ENCODE measurements at regions not wholly inside any gene's neighbourhood (a gene's known extent, or its start where the extent isn't known, plus 50 kb on each side); places are given as distances from the start of the nearest gene placed in this dataset.
"Not testable (repeated sequence)": the region's sequence is repeated elsewhere in the genome, so short reads cannot be mapped to it uniquely, and the experiment has no call there.

DNA sequence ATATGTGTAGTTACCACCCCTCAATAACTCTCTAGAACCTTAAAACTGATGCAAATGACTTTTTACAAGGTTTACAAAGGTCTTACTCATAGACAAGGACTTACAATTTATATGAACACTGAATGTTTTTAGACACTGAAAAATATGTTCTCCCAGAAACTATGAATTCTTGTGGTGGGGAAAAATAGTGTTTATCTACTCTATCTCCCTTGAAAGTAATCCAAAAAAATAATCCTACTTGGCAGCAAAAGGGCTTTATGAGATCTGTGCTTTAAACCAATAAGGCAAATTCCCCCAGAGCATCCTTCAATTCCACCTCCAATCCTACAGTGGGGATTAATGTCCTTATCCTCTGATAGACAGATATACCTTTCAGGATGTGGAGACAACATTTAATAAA is 1984.1 kb upstream of the RAG2 start:
- H3K4me3 ChIP-seq (ENCODE audit: low read length) = no peak overlapping the region
- H3K4me1 ChIP-seq (ENCODE audit: insufficient read depth, low read length) = peaks cover 23% of the 10 kb centered on the region
- no peaks in the 10 kb centered on the region for H3K36me3 ChIP-seq (ENCODE audit: insufficient read depth, low read length)
- no peak overlapping the region for H3K27ac ChIP-seq (ENCODE audit: low read depth, low read length)
- no peaks in the 10 kb centered on the region for H3K27me3 ChIP-seq (ENCODE audit: insufficient read depth, low read length)
- H3K9ac ChIP-seq (ENCODE audit: low read depth, low read length) = no peak overlapping the region
- H3K9me3 ChIP-seq (ENCODE audit: insufficient read depth, low read depth, low read length) = peaks cover 16% of the 10 kb centered on the region

GRCh38 chr11:38577769-38578168 is 1979.7 kb upstream of the RAG2 start:
- H3K27ac ChIP-seq (ENCODE audit: low read depth, low read length) = no peak overlapping the region
- peaks cover 6% of the 10 kb centered on the region for H3K4me1 ChIP-seq (ENCODE audit: insufficient read depth, low read length)
- no peak overlapping the region for H3K4me3 ChIP-seq (ENCODE audit: low read length)
- H3K36me3 ChIP-seq (ENCODE audit: insufficient read depth, low read length) = no peaks in the 10 kb centered on the region
- no peak overlapping the region for H3K9ac ChIP-seq (ENCODE audit: low read depth, low read length)
- H3K27me3 ChIP-seq (ENCODE audit: insufficient read depth, low read length) = no peaks in the 10 kb centered on the region
- H3K9me3 ChIP-seq (ENCODE audit: insufficient read depth, low read depth, low read length) = peaks cover 24% of the 10 kb centered on the region

DNA sequence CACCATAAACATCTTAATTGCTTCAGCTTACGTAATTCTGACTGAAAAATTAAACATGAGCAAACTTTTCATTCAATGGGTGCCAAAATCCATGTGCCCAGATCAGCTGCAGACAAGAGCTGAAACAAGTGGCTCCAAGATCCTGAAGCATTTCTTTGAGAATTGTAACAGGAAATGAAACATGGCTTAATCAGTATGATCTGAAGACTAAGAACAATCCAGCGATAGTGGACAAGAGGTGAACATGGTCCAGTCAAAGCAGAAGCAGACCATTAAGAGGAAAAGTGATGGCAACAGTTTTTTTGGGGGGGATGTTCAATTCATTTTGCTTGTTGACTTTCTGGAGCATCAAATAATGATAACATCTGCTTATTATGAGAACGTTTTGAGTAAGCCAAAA is 1964.5 kb upstream of the RAG2 start:
- Histone ChIP-seq H3K4me3 (ENCODE audit: low read length) (no peak overlapping the region), H3K27ac (ENCODE audit: low read depth, low read length) (no peak overlapping the region), H3K9ac (ENCODE audit: low read depth, low read length) (no peak overlapping the region), H3K27me3 (ENCODE audit: insufficient read depth, low read length) (no peaks in the 10 kb centered on the region), H3K36me3 (ENCODE audit: insufficient read depth, low read length) (no peaks in the 10 kb centered on the region), H3K4me1 (ENCODE audit: insufficient read depth, low read length) (no peaks in the 10 kb centered on the region), H3K9me3 (ENCODE audit: insufficient read depth, low read depth, low read length) (no peaks in the 10 kb centered on the region)
- 93% methylated on average over 3 of the region's 3 CpGs for WGBS

GRCh38 chr11:38553148-38553547 is 1955.1 kb upstream of the RAG2 start:
- Histone ChIP-seq H3K27me3 (ENCODE audit: insufficient read depth, low read length) (no peaks in the 10 kb centered on the region), H3K4me1 (ENCODE audit: insufficient read depth, low read length) (no peaks in the 10 kb centered on the region), H3K9ac (ENCODE audit: low read depth, low read length) (no peak overlapping the region), H3K4me3 (ENCODE audit: low read length) (no peak overlapping the region), H3K9me3 (ENCODE audit: insufficient read depth, low read depth, low read length) (no peaks in the 10 kb centered on the region), H3K27ac (ENCODE audit: low read depth, low read length) (no peak overlapping the region), H3K36me3 (ENCODE audit: insufficient read depth, low read length) (no peaks in the 10 kb centered on the region)
- WGBS = 91% methylated on average over 1 of the region's 2 CpGs

- H3K4me1 ChIP-seq (ENCODE audit: insufficient read depth, low read length) = no peaks in the 10 kb centered on the region
- H3K27ac ChIP-seq (ENCODE audit: low read depth, low read length) = no peak overlapping the region
- no peak overlapping the region for H3K4me3 ChIP-seq (ENCODE audit: low read length)
- no peaks in the 10 kb centered on the region for H3K36me3 ChIP-seq (ENCODE audit: insufficient read depth, low read length)
- WGBS = 100% methylated on average over 1 of the region's 1 CpG
- no peak overlapping the region for H3K9ac ChIP-seq (ENCODE audit: low read depth, low read length)
- no peaks in the 10 kb centered on the region for H3K27me3 ChIP-seq (ENCODE audit: insufficient read depth, low read length)
- no peaks in the 10 kb centered on the region for H3K9me3 ChIP-seq (ENCODE audit: insufficient read depth, low read depth, low read length)
These were observed 1949.4 kb upstream of the RAG2 start for GRCh38 chr11:38547462-38547861.

DNA sequence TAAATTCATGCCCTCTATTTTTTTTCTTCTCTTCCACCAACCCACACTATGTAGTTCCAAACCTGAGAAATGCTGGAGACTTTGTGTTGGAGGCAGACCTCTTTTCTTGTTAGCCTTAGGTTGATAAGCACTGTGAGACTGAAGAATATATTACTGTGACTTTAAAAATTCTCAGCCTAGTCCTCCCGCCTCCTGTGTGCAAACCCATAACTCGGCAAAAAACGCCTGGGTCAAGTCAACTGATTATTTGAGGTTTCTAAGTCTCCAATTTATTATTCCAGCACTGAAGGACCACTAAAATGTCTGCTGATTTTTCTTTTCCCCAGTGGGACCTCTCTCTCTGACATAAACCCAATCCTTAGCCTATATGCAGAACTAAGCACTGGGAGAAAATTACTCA is 1946.0 kb upstream of the RAG2 start:
- H3K4me1 ChIP-seq (ENCODE audit: insufficient read depth, low read length) = no peaks in the 10 kb centered on the region
- no peak overlapping the region for H3K27ac ChIP-seq (ENCODE audit: low read depth, low read length)
- H3K36me3 ChIP-seq (ENCODE audit: insufficient read depth, low read length) = no peaks in the 10 kb centered on the region
- no peak overlapping the region for H3K4me3 ChIP-seq (ENCODE audit: low read length)
- no peak overlapping the region for H3K9ac ChIP-seq (ENCODE audit: low read depth, low read length)
- H3K9me3 ChIP-seq (ENCODE audit: insufficient read depth, low read depth, low read length) = no peaks in the 10 kb centered on the region
- WGBS = 92% methylated on average over 3 of the region's 3 CpGs
- H3K27me3 ChIP-seq (ENCODE audit: insufficient read depth, low read length) = no peaks in the 10 kb centered on the region

DNA sequence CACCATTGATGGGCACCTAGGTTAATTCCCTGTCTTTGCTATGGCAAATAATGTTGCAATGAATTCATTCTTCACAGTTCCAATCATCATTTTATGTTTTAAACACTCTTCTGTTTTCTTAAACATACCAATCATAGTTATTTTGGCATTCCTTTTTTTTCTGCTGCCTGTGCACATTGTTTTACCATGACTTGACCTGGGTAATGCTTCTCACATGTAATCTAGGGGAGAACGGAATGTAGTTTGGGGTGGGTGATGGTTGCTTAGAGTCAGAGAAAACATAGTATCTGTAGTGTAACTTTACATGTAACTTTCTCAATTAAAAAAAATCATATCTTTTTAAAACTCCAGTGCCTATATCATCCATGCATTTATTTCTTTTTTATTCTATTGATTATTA is 1945.3 kb upstream of the RAG2 start:
- 83% methylated on average over 1 of the region's 1 CpG for WGBS
- Histone ChIP-seq H3K36me3 (ENCODE audit: insufficient read depth, low read length) (no peaks in the 10 kb centered on the region), H3K27me3 (ENCODE audit: insufficient read depth, low read length) (no peaks in the 10 kb centered on the region), H3K27ac (ENCODE audit: low read depth, low read length) (no peak overlapping the region), H3K9ac (ENCODE audit: low read depth, low read length) (no peak overlapping the region), H3K4me1 (ENCODE audit: insufficient read depth, low read length) (no peaks in the 10 kb centered on the region), H3K9me3 (ENCODE audit: insufficient read depth, low read depth, low read length) (no peaks in the 10 kb centered on the region), H3K4me3 (ENCODE audit: low read length) (no peak overlapping the region)

DNA sequence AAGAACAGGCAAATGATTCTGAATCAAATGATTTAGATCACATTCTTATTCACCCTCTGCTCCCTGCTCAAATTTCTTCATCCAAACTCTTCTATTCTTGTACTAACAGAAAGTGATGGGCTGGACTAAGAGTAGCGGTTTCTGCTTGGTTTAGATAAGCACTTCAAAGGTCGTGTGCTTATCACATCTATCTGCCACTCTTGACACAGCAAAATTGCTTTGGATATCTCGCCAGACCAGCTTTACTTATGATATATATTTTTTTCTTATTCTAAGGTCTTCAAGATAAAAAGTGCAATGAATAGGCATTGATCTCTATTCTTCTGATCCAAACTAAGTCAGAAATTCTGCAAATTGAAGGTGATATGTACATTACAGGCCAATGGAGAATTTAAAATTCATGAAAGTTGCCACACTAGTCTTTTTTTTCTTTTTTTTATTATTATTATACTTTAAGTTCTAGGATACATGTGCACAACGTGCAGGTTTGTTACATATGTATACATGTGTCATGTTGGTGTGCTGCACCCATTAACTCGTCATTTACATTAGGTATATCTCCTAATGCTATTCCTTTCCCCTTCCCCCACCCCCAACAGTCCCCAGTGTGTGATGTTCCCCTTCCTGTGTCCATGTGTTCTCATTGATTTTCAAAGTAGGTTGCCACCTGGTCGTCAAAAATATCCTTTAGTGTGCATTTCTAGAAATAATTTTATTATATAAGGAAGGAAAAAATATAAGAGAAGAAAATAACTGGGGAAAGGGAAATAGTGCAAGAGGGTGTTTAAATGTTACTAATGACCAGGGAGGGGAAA is 1941.0 kb upstream of the RAG2 start:
- no peak overlapping the region for H3K9ac ChIP-seq (ENCODE audit: low read depth, low read length)
- no peaks in the 10 kb centered on the region for H3K4me1 ChIP-seq (ENCODE audit: insufficient read depth, low read length)
- no peaks in the 10 kb centered on the region for H3K9me3 ChIP-seq (ENCODE audit: insufficient read depth, low read depth, low read length)
- H3K27ac ChIP-seq (ENCODE audit: low read depth, low read length) = no peak overlapping the region
- no peak overlapping the region for H3K4me3 ChIP-seq (ENCODE audit: low read length)
- H3K27me3 ChIP-seq (ENCODE audit: insufficient read depth, low read length) = no peaks in the 10 kb centered on the region
- no peaks in the 10 kb centered on the region for H3K36me3 ChIP-seq (ENCODE audit: insufficient read depth, low read length)
- WGBS = 89% methylated on average over 3 of the region's 6 CpGs

- no peaks in the 10 kb centered on the region for H3K9me3 ChIP-seq (ENCODE audit: insufficient read depth, low read depth, low read length)
- WGBS = 95% methylated on average over 2 of the region's 2 CpGs
- no peak overlapping the region for H3K9ac ChIP-seq (ENCODE audit: low read depth, low read length)
- no peaks in the 10 kb centered on the region for H3K27me3 ChIP-seq (ENCODE audit: insufficient read depth, low read length)
- H3K4me3 ChIP-seq (ENCODE audit: low read length) = no peak overlapping the region
- no peak overlapping the region for H3K27ac ChIP-seq (ENCODE audit: low read depth, low read length)
- no peaks in the 10 kb centered on the region for H3K4me1 ChIP-seq (ENCODE audit: insufficient read depth, low read length)
- H3K36me3 ChIP-seq (ENCODE audit: insufficient read depth, low read length) = no peaks in the 10 kb centered on the region
These were observed 1932.2 kb upstream of the RAG2 start for GRCh38 chr11:38530226-38530625.

DNA sequence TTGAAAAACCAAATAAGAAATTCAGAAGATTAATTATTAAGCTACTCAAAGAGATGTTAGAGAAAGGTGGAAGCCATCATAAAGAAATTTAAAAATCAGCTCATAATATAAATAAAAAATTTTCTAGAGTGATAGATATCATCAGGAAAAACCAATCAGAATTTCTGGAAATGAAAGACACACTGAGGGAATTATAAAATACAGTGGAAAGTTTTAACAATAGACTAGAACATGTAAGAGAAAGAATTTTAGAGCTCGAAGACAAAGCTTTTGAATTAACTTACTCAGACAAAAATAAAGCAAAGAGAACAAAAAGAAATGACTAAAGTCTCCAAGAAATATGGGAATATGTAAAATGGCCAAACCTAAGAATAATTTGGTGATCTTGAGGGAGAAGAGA is 1926.9 kb upstream of the RAG2 start:
- Histone ChIP-seq H3K36me3 (ENCODE audit: insufficient read depth, low read length) (no peaks in the 10 kb centered on the region), H3K4me3 (ENCODE audit: low read length) (no peak overlapping the region), H3K27ac (ENCODE audit: low read depth, low read length) (no peak overlapping the region), H3K4me1 (ENCODE audit: insufficient read depth, low read length) (no peaks in the 10 kb centered on the region), H3K27me3 (ENCODE audit: insufficient read depth, low read length) (no peaks in the 10 kb centered on the region), H3K9me3 (ENCODE audit: insufficient read depth, low read depth, low read length) (no peaks in the 10 kb centered on the region), H3K9ac (ENCODE audit: low read depth, low read length) (no peak overlapping the region)
- WGBS = no CpG with 5 or more reads among the region's 1 CpG

- Histone ChIP-seq H3K27me3 (ENCODE audit: insufficient read depth, low read length) (no peaks in the 10 kb centered on the region), H3K9me3 (ENCODE audit: insufficient read depth, low read depth, low read length) (no peaks in the 10 kb centered on the region; the same call in 1 of the 2 replicates), H3K9ac (ENCODE audit: low read depth, low read length) (no peak overlapping the region), H3K36me3 (ENCODE audit: insufficient read depth, low read length) (no peaks in the 10 kb centered on the region), H3K4me1 (ENCODE audit: insufficient read depth, low read length) (no peaks in the 10 kb centered on the region), H3K4me3 (ENCODE audit: low read length) (no peak overlapping the region), H3K27ac (ENCODE audit: low read depth, low read length) (no peak overlapping the region)
- 96% methylated on average over 5 of the region's 5 CpGs for WGBS
These were observed 1920.0 kb upstream of the RAG2 start for GRCh38 chr11:38517991-38518390.

DNA sequence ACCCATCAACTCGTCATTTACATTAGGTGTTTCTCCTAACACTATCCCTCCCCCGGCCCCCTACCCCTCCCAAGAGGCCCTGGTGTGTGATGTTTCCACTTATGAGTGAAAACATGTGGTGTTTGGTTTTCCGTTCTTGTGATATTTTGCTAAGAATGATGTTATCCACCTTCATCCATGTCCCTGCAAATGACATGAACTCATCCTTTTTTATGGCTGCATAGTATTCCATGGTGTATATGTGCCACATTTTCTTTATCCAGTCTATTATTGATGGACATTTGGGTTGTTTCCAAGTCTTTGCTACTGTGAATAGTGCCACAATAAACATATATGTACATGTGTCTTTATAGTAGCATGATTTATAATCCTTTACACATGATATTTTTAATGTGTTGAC is 1914.8 kb upstream of the RAG2 start:
- H3K36me3 ChIP-seq (ENCODE audit: insufficient read depth, low read length); H3K27me3 ChIP-seq (ENCODE audit: insufficient read depth, low read length); H3K27ac ChIP-seq (ENCODE audit: low read depth, low read length); H3K4me3 ChIP-seq (ENCODE audit: low read length); H3K9me3 ChIP-seq (ENCODE audit: insufficient read depth, low read depth, low read length); H3K4me1 ChIP-seq (ENCODE audit: insufficient read depth, low read length); H3K9ac ChIP-seq (ENCODE audit: low read depth, low read length): not testable (repeated sequence)
- WGBS = no CpG with 5 or more reads among the region's 3 CpGs
